HG03439 (cell line): ENCODE measurements at regions not wholly inside any gene's neighbourhood (a gene's known extent, or its start where the extent isn't known, plus 50 kb on each side); places are given as distances from the start of the nearest gene placed in this dataset.
"Not testable (repeated sequence)": the region's sequence is repeated elsewhere in the genome, so short reads cannot be mapped to it uniquely, and the experiment has no call there.

Experiments used
- ATAC-seq: cut with Tn5 transposase; IDR thresholded peaks from one replicate; pipeline ENCODE4 v1.9.1; 2021; ENCODE audit warnings: mild to moderate bottlenecking, moderate library complexity; ENCODE audit not compliant: unreplicated experiment

DNA sequence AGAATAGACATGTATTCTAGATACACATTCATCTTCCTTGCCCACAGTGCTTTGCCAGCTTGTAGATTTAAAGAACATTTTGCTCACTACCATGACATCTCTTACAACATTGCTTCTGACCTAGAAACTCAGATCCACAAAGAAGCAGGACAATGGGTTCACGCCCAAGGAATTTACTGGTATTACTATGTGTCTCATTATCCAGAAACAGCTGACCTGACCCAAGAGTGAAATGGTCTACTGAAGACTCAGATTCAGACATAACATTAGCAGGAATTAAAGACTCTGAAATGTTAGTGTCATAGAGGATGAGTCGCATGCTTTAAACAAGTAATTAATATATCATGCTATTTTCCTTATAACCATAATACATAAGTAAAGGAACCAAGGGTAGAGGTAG lies 731.4 kb downstream of the GALC start:
- no peak for ATAC-seq

DNA sequence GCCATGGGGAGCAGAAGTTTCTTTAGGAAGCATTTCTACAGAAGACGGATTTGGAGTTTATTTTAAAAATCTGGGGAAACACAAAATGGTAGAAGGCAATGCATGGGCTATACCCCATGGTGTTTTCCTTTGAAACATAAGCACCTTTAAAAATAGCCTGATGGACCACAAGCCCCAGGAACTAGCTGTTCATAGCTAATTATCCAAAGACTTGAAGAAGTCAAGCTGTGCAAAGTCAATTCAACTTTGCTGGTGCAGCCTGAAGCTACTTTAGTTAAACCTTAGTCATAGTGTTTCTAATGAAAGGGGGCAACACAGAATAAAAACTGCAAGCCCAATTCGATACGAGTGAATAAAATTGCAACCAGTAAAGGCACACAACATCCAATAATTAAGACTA lies 732.5 kb downstream of the GALC start:
- ATAC-seq: no peak

- ATAC-seq: no peak
Measured at GRCh38 chr14:87257421-87257820, 735.6 kb downstream of the GALC start.

DNA sequence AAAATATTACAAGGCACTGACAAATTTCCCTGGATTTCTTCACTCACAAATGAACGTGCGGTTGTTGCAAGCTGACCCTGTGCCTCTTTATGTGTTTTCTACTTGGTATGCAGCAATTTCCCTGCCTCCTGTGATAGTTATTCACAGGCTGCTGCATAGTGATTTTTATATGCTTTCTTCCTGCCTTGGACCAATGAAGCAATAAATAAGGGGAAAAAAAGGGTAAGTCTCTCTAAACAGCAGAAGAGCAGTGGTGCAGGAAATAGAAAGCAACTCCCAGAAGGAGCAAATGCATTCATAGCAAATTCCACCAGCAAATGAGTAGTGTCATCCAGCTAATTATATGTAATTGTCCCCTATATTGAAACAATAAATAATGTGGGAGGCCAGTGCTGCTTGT lies 737.9 kb downstream of the GALC start:
- no peak for ATAC-seq

GRCh38 chr14:87254331-87254874 lies 738.6 kb downstream of the GALC start:
- ATAC-seq: no peak

DNA sequence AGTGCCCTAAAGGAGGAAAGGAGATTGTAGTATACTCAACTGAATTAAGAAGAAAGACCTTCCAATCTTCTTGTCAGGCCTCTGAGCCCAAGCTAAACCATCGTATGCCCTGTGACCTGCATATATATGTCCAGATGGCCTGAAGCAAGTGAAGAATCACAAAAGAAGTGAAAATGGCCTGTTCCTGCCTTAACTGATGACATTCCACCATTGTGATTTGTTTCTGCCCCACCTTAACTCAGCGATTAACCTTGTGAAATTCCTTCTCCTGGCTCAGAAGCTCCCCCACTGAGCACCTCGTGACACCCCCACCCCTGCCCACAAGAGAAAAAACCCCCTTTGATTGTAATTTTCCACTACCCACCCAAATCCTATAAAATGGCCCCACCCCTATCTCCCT lies 739.2 kb downstream of the GALC start:
- not testable (repeated sequence) for ATAC-seq

DNA sequence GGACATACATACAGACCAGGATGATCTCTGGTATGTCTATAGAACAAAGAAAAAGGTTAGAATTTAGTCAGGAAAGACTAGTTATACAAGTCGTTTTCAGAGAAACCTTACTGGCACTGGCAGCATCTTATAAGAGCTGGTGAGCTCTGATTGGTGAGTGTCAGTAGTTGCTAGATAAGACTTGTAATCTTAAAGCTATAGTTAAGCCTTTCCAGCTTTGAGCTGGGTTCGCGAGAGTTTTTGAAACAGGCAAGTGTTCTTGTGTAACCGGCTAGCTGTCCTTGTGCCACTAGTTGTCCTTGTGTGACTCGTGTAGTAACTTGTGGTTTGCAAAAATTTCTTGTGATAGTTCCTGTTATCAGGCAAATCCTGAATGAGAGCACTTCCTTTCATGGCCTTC lies 740.9 kb downstream of the GALC start:
- ATAC-seq: no peak

GRCh38 chr14:87251011-87251410 lies 742.0 kb downstream of the GALC start:
- ATAC-seq: no peak

DNA sequence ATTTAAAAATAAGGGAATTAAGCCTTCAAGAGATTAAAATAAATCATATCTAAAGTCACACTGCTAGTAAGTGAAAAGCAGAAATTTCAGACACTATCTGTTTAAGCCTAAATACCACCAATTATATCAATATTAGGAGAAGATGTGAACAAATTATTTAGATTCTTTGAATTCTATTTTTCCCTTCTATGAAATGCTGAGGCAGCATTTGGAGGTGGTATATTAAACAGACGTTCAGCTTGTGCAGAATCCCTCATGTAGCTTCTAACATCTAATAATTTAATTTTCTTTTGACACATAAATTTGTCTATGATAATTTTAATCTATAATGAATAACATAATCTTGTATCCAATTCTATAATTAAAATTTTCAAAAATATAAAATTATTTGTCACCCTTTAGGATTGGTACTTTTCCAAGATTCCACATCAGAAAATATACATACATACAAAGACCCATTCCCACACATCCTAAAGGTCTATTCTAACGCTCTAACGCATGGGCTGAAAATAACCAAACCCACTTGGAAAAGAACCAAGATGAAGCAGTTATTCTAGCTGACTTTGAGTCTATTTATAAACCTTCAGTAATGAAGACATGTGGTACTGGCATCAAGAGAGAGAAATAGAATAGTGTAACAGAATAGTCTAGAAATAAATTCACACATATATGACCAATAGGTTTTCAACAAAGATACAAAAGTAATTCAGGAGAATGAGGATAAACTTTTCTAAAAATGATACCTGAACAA lies 751.8 kb downstream of the GALC start:
- ATAC-seq: no peak

DNA sequence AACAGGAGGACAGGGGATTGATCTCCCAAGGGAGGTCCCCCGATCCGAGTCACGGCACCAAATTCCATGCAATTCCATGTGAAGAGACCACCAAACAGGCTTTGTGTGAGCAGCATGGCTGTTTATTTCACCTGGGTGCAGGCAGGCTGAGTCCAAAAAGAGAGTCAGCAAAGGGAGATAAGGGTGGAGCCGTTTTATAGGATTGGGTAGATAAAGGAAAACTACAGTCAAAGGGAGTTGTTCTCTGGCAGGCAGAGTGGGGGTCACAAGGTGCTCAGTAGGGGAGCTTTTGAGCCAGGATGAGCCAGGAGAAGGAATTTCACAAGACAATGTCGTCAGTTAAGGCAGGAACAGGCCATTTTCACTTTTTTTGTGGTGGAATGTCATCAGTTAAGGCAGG lies 752.7 kb downstream of the GALC start:
- not testable (repeated sequence) for ATAC-seq

DNA sequence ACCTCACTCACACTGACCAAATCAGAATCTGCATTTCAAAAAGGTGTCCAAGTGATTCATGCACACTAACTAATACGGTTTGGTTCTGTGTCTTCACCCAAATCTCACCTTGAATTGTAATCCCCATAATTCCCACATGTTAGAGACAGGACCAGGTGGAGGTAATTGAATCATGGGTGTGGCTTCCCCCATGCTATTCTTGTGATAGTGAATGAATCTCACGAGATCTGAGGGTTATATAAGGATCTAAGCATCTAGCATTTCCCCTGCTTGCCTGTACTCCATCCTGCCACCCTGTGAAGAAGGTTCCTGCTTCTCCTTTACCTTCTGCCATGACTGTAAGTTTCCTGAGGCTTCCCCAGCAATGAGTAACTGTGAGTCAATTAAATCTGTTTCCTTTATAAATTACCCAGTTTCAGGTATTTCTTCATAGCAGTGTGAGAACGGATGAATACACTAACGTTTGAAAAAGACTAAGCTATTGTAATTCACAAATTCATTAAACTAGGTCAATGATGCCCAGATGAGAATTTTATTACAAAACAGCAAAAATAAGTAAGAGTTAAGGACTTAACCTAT lies 759.1 kb downstream of the GALC start:
- ATAC-seq: no peak

DNA sequence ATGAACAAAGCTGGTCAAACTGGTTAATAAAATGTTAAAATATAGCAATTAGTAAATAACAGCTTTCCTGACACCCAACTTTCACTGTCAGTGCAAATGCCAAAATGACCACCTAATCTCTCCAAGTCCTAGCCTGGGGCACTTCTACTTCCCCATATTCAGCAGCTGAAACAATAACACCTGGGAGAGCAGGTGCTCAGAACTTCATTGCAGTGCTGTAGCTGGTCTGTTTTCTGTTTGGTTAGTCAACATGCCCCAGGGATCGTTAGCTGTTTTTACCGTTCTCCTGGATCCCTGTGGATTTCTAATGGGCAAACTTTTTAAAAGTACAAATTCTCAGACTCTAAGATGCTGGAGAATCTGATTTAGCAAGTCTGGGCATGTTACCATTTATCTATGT lies 759.7 kb downstream of the GALC start:
- no peak for ATAC-seq

GRCh38 chr14:87231336-87232026 lies 761.5 kb downstream of the GALC start:
- no peak for ATAC-seq

- no peak for ATAC-seq
Measured at GRCh38 chr14:87230726-87231125, 762.3 kb downstream of the GALC start.

DNA sequence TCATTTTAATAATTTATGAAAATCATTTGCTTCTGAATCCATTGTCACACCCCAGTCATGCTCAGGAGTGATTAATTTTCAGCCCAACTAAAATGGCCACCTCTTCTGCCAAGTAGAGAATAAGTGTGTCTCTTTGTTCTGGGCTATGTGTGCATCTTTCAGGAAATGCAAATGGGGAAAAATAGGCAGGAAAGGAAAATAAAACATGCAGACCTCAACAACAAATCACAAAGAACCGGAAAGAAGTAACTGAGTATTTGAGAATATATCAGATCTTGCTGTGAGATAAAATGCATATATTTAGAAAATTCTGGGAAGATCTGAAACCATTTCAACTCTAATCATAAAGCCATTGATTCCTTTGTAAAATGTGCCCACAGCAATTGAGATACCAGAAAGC lies 763.9 kb downstream of the GALC start:
- no peak for ATAC-seq

DNA sequence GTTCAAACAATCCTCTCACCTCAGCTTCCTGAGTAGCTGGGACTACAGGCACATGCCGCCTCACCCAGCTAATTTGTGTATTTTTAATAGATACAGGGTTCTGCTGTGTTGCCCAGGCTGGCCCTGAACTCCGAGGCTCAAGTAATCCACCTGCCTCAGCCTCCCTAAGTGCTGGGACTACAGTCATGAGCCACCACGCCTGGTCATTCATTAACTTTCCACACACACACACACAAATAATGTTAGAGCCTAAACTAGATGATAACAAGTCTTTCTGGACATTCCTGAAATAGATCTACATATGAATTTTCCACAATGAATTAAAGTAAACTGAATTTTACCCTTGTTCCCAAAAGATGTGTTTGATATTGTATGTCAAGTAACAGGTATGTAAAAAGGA lies 776.0 kb downstream of the GALC start:
- ATAC-seq: no peak

DNA sequence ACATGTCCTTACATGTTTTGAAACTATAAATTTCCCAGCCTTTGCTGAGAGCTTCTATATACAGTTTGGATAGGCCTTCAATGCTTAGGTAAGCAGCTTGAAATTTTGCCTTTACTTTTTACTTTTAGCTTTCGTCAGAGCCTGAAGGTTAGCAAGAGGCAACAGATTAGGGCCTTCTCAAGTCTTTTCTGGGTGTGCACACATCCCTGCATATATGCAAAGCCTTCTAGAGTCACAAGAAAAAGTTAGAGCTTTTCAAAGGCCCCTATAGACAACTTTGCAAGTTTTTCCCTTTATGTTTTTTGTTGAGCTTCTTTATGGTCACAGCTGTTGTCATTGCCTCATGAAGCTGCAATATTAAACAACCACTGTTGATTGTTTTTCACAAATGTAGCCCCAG lies 778.4 kb downstream of the GALC start:
- ATAC-seq: no peak

DNA sequence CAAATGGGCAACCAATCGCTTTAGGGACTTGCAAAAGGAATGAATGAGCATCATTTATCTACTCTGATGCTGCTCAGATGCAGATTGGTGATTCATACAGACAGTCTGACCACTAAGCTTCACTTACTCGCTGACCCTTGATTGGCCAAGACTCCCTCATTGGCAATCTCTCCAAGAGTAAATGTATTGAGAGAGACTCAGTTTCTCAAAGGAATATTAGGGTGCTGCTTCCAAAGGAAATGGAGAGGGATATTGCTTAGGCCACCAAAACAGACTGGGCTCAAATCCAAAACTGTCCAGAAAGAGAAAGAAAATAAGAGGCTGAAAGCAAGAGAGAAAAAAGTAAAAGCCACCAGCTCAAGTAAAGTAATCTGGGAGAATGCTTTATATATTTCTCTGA lies 785.2 kb downstream of the GALC start:
- no peak for ATAC-seq

- ATAC-seq: no peak
Measured at GRCh38 chr14:87205811-87206210, 787.2 kb downstream of the GALC start.

DNA sequence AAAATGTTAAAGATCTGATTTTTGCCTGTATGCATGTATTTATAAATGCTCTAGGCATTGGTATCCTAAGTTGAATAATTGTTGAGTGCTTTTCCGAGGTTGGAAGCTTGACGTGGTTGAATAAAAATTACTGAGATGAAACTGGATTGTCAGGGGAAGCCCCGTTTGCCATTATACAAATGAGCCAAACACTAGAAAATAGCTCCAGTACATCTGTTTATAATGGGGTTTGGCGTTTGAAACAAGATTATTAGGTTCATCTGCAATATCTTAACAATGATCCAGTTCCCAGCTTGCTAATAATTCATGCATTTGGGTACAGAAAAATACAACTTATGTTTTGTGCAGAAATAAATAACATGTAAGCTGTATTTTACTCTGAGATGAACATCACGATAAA lies 789.6 kb downstream of the GALC start:
- ATAC-seq: no peak

- no peak for ATAC-seq
Measured at GRCh38 chr14:87199381-87199780, 793.6 kb downstream of the GALC start.

DNA sequence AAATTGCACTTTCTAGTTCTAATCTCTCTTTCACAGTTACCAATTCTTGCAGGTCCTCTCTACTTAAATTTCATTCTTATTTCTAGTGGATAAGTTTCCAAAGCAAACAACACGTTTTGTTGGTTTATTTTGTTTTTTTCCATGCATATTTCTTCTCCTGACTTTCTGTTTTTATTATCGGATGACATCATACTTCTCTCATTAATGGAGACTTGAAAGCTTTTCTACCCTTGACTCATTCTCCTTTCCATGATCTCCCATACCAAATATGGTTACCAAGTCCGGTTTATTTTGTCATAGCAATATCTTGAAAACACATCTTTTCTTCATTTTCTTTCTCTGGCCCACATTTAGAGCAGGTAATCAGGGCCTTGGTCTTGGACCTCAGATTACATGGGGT lies 796.5 kb downstream of the GALC start:
- no peak for ATAC-seq
